ENCODE measurements at regions not wholly inside any gene's neighbourhood (a gene's known extent, or its start where the extent isn't known, plus 50 kb on each side); places are given as distances from the start of the nearest gene placed in this dataset.
"Not testable (repeated sequence)": the region's sequence is repeated elsewhere in the genome, so short reads cannot be mapped to it uniquely, and the experiment has no call there.

DNA sequence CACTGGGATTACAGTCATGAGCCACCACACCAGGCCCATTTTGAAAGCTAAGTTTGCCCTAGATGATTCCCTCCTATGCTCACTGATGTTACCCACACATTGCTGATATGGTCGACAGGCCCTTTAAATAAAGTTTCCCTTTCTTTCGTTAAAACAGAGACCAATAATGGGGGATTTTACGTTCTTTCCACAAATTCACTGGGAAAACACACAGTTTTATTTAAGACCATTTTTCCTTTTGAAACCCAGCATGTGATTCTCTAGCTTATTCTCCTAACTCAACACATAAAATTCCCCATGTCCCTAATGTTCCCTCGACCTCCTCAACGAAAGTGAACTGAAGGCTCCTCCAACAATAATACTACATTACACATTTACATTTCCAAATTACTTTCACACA, 223.2 kb downstream of the ANAPC1 start:
- DNase-seq = no peak

DNA sequence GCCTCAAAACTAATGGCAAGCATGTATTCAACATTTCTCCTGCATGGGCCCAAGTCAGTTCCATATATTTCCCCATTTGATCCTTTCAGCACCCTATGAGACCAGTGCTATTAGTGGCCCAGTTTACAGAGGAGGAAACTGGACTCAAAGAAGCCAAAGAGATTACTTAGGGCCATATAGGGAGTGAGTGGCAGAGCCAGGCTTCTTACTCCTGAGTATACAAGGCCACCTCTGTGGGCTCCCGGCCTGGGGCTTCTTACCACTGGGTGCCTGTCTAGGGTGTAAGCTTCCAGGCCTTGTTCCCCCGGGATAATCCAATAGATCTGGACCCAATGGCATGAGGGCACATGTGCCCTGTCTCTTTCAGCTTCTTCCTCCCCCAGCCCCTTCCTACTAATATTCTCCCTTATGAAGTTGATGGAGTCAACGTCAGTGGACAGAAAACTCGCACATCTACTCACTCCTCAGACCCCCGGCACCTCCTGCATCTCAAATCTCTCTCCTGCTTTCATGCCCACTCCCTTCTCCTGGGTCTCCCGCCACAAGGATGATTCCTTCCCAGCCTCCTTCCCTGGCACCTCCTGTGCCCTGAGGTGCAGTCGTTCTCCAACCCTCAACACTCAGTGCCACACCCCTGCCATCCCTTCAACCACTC, 222.6 kb downstream of the ANAPC1 start:
- DNase-seq = no peak

DNA sequence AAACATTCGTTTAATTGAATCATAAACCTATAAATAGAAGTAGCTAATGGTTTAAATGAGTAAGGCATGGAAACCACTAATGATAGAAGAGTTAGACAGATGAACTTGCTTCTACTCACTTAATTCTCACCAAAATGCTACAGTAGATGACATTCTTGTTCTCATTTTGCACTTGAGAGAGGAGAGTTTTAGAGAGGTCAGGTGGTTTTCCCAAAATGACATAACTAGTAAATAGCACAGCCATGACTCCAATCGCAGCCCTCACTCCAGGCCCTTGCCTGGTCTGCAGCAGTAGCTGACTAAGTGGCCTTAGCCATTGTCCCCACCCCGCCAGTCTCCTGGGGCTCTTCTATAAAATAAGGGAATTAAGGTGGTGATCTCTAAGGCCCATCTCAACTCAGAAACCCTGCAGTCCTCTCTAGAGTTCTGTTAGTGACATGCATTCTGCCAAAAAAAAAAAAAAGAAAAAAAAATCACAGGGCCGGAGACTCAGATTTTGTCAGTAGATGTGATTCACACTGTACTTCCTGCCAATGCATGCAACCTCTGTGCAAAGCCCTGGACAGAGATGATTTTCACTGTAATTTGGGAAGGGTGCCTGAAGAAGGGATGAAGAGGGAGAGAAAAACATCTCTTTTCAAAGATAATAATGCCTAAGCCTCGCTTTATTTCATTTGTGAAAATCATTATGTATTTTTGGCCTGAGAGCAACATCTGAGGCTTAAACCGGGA, 221.8 kb downstream of the ANAPC1 start:
- DNase-seq = no peak

DNA sequence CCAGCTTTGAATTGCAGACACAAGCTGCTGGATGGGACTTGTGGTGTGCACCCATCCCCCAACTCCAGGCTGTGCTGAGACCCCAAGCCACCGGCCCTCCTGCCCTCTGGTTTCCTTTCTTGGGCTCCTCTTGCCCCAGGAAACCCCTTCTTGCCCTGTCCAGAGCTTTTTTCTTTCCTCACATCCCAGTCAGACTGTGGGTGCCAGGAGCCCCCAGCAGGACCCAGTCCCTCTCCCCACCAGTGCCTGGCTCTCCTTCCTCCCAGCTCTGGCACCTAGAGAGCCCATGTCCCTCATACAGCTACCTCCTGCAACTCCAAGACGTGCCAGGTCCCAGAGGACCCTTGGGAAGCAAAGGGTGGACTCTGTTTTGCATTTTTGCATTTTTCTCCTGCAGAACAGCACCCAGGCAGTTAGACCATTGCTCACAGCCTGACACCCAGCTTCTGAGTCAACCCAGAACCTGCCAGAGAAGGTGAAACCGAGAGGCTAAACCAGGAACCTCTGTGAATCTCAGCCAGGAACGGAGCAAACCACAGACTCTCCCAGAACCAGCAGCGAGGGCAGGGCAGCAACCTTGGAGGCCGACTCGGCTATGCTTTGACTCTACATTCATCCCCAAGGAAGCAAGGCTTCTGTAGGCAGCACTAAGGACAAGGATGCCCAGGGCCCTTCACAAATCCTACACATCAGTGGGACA, 221.1 kb downstream of the ANAPC1 start:
- DNase-seq = peak; percentile 60

DNA sequence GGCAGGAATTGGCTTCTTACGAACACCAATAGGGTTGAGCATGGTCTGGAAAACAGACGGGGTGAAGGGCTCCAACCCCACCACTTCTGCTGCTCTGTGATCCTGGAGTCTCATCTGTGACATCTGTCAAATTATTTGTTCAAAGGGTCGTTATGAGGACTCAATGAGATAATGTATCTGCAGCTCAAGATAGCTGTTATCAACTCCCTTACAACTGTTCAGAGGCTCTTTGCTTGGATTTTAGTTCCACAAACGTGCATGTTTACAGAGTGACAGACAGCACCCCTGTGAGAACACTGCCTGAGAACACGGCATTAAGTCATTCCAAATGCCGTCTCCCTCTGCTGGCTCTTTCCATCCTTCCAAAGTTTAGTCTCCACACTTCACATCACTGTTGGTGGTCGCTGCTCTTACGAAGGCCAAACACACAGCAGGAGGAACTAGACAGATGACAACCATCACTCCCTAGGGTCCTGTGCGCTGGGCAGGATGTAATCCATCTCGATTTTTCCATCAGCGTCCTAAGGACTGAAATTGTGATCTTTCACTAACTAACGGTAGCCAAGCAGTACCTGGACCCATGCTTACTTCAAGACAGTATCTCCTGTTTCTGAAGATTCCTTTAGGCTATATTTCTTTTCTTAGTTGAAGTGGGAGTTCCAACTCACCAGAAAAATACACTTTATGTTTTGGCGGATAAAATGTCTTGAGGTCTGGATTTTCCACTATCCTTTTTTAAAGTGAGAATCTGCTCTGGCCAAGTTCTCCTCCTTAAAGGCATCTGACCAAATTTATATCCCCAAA, 220.3 kb downstream of the ANAPC1 start:
- no peak for DNase-seq

DNA sequence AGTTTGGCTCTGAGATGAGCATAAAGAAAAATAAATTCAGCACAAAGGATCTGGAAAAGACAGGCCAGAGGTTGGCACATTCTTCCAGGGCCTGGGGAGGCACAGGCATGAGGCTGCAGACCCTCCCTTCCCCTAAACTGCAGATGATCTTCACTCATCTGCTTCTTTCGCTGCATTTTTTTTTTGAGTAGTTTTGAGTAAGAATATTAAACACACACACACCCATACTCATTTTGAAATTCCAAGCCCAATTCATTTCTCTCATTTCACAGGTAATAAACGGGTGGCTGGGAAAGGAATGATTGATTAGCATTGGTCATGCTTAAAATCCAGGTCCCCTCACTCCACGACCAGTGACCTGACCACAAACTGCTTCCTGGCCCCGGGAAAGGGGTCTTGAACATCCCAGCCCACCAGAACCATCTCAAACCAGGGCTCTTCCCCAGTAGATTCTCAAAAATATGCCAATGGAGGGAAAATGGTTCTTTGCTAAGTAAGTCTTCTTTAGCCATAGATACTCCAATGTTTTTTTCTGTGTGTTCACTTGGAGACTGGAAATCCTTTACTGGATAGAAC, 219.6 kb downstream of the ANAPC1 start:
- no peak for DNase-seq

DNA sequence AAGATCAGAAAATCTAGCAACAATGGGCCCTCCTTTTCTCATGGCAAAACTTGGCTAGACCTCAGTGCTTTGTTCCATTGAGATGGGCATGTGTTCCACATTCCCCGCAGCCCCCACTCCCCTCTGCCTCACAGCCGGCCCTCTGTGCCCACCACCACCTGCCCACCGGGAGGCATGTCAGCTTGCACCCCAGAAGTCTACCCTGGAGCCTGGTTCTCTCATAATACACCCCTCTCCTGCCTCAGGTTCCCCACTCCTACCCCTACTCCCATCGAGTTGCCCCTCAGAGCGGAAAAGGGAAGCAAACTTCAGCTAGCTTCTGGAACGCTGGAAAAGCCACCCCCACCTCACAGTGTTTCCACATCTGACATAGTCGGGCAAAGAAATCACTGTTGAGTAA, 219.0 kb downstream of the ANAPC1 start:
- DNase-seq = no peak

DNA sequence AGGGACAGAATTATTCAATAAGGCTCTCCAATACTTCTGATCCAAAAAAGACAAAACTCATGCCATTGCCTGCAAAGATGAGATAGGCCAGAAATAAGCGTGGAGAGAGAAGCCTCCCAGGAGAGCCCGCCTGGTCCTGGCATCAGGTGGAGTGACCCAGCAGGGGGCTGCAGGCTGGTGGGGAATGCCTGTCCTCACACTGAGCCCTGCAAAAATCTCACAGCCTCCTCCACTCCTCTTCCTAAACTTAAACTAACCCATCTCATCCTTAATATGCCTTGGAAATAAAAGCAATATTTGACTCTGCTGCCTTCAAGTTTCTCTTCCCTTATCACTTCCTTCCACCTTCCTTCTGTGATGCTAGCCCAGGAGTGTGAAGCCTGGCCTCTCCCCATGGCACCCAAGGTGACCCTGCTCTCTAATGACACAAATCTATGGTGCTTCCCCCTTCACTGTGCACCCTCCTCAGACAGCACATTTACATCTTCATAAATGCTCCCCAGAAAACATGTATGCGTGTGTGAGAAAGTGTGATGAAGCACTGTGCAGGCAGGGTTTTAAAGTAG, 218.4 kb downstream of the ANAPC1 start:
- no peak for DNase-seq

DNA sequence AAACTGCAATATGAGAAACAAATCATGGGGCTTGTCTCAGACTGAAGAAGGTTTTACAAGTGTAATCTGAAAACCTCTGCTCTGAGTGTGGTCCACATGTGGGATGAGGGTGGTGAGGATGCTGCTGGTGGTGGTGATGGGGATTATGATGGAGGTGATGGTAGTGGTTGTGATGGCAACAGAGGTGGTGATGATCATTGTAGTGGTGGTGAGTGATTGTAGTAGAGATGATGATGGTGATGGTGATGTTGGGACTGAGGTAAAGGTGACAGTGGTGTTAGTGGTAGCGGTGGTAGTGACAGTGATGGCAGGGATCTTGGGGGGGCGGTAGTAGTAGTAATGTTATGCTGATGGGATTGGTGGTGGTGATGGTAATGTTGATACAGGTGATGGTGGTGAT, 217.8 kb downstream of the ANAPC1 start:
- no peak for DNase-seq

DNA sequence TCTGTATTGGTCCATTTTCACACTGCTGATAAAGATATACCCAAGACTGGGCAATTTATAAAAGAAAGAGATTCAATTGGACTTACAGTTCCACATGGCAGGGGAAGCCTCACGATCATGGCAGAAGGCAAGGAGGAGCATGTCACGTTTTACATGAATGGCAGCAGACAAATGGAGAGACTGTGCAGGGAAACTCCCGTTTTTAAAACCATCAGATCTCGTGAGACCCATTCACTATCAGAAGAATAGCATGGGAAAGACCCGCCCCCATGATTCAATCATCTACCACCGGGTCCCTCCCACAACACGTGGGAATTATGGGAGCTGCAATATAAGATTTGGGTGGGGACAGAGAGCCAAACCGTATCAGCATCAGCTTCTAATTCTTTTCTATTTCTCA, 217.0 kb downstream of the ANAPC1 start:
- DNase-seq = no peak

DNA sequence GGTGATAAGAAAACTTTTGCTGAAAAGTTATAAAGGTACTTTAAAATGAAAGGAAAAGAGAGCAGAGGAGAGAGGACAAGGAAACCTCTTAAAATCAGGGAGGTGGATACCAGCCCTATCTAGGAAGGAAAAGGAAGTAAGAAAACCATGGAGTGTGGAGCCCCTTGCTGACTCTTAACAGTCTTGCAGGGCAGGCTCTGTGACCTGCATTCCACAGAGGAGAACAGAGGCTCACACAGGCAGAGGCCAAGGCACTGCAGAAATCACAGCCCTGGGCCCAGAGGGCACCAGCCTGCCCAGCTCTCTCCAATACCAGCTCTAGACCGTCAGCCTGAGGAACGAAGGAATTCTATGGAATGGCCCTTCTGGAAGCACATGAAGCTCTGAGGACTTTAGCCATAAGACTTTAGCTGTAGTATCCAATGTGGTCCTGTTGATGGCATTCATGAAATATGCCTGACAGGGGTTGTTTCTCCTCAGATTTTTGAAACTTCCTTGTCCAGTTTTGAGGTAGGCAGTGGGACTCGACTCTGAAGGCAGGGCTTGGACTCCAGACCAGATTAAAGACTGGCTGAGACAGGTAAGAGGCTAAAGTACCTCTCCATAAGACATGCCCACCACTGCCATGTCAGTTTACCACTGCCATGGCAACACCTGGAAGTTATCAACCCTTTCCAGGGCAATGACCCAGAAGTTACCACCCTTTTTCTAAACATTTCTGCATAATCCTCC, 216.3 kb downstream of the ANAPC1 start:
- DNase-seq = no peak

DNA sequence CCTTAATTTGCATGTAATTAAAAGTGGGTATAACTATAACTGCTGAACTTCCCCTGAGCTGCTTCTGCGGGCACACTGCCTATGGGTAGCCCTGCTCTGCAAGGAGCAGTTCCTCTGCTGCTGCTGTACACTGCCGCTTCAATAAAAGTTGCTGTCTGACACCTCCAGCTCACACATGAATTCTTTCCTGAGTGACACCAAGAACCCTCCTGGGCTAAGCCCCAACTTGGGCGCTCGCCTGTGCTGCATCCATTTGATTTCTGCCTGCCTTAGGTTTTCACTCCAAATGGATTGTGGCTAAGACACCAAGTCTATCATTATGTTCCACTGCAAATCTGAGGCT, 215.7 kb downstream of the ANAPC1 start:
- DNase-seq = no peak

DNA sequence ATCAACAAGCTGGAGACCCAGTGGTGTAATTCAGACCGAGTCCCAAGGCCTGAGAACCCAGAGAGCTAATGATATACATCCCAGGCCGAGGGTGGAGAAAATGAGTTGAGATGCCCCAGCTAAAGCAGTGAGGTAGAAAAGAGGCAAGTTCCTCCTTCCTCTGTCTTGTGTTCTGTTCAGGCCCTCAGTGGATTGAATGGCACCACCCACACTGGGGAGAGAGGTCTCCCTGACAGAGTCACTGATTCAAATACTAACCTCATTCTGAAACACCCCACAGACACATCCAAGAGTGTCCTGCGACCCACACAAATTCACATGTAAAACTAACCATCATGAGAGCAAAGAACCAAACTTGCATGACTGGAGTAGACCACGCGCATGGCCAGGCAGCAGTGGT, 215.3 kb downstream of the ANAPC1 start:
- DNase-seq = no peak

DNA sequence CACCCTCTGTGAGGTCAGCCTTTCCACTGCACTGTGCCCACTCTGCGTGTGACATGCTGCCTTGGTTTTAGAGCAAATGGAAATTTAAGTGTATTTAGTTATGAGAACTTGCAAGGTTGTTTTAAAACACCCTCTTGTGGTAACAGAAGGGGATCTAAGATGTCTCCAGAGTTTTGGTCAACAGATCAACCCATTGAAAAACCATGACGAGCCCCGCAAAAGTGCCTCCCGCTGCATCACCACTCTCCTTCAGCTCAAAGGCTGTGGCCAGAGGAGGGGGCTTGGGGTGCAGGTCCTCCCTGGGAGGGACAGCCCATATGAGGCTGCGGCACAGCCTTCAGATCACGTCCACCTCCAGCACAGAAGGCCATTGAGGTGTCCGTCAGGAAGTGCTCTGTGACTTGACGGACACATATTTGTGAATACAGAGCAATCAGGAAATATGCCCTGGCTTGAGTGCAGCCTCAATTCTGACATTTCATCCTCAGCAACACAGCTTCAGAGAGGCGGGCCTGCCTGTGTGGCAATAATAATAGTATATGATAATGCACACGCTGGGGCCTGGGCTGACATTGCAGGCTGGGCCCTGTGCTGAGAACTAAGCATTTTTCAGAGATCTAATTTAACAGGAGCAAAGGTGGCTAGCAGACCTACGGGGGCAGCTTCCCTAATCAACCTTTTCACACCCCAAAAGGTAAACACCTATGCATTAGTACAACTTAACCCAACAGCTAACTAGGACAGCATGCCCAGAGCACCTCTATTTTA, 213.9 kb downstream of the ANAPC1 start:
- DNase-seq = no peak

DNA sequence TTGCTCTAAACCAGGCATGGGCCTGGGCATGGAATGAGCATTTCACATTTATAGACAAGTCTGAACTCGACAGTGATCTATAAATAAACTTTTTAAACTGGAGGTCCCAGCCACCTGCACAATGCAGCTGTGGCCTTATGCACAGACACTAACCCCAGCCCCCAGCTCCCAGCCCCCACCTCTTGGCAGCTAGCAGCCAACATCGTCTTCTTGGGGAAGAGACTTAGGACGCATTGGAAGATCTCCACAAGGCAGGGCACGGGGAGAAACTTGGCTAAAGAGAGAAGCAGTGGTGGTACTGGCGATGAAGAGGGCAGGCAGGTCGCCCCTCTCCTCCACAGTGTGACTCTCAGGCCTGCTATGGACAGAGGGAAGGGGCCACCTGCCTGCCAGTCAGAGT, 213.2 kb downstream of the ANAPC1 start:
- no peak for DNase-seq

DNA sequence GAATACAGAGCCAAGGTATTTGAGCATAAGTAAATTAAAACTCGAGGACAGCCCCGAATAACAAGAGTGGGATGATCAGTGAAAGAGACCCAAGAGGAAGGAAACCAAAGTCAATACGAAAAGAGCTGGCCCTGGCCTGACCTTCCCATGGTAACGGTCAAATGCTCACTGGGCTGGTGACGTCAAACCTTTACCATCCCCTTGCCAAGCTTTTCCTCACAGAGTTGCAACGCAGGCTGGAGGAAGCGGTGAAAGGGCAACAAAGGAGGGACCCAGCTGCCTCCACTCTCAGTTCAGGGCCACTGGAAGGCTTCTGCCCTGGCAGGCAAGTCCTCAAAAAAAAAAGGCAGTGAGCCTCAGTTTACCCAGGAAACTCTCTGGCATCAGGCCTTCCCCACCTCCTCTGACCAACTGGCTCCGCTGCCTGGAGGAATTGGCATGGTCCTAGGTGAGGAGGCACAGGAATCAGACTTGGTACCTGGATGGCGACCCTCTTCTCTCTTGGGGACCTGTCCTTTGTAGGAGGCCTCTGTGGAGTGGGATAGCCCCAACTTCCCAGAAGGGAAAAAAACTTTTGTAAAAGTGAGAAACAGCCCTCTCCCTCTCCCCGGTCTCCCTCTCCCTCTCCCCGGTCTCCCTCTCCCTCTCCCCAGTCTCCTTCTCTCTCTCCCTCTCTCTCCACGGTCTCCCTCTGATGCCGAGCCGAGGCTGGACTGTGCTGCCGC, 212.4 kb downstream of the ANAPC1 start:
- no peak for DNase-seq

DNA sequence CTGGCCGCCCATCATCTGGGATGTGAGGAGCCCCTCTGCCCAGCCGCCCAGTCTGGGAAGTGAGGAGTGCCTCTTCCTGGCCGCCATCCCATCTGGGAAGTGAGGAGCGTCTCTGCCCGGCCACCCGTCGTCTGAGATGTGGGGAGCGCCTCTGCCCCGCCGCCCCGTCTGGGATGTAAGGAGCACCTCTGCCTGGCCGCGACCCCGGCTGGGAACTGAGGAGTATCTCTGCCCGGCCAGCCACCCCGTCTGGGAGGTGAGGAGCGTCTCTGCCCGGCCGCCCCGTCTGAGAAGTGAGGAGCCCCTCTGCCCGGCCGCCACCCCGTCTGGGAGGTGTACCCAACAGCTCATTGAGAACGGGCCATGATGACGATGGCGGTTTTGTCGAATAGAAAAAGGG, 211.4 kb downstream of the ANAPC1 start:
- not testable (repeated sequence) for DNase-seq

DNA sequence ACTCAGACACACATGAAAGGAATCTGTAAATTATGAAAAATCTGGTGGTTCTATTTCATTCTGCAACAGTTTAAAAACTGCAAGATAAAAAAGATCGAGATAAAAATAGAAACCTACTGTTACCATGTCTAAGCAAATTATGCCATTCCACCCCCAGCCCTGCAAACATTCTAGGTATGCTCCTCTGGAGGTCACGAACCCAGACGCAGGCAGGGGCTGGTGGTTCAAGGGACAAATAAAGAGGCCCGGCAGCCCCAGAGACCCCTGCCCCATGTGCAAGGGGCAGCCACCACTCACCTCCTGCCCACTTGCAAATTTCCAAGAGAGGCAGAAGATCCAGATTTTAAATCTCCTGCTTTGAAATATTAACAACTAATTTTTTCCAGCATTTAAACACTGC, 210.5 kb downstream of the ANAPC1 start:
- DNase-seq = no peak

DNA sequence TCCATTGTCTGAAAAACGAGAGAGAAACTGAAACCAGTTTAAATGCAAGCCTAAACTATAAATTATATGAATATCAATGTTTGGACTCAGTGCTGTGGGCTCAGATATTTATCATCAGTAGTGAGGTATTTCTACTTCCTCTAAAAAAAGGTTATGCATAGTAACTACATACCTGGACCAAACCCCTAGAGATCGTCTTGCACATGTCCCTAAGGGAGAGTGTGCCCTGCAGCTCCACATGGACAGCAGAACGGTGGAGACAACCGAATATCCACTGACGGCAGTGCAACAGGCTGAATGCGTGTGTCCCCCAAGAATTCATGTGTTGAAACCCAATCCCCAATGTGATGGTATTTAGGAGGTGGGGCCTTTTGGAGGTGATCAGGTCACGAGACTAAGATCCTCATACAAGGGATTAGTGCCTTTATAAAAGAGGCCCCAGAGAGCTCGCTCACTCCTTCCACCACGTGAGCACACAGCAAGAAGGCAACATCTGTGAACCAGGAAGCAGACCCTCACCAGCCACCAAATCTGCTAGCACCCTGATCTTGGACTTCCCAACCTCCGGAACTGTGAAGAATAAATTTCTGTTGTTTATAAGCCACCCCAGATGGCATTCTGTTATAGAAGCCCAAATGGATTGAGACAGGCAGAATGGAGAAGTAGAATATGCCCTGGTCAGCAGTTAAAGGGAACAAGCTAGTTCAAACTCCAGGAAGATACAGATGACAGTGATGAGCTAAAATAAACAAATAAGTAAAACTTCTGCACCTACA, 208.4 kb downstream of the ANAPC1 start:
- DNase-seq = no peak
